Neuronal stem cell (in vitro differentiated cells): ENCODE measurements at regions not wholly inside any gene's neighbourhood (a gene's known extent, or its start where the extent isn't known, plus 50 kb on each side); places are given as distances from the start of the nearest gene placed in this dataset.

Experiments used
- DNase-seq: peaks from one replicate; pipeline ENCODE4 v3.0.0-alpha.2; 2013; ENCODE audit warnings: low spot score
- H2AFZ ChIP-seq: one replicate; pipeline ENCODE4 v1.6.1; 2013; ENCODE audit warnings: mild to moderate bottlenecking, low read length, inconsistent platforms
- H2AK5ac ChIP-seq: 2 replicates; pipeline ENCODE4 v1.6.1; 2013; ENCODE audit warnings: low read depth, mild to moderate bottlenecking, inconsistent platforms, low read length, moderate library complexity, mixed read lengths
- H2BK120ac ChIP-seq: 2 replicates; pipeline ENCODE4 v1.6.1; 2013; ENCODE audit warnings: low read depth, mild to moderate bottlenecking, inconsistent platforms, low read length, moderate library complexity, mixed read lengths
- H2BK12ac ChIP-seq: one replicate; pipeline ENCODE4 v1.6.1; 2013; ENCODE audit warnings: low read length, inconsistent platforms
- H2BK15ac ChIP-seq: 2 replicates; pipeline ENCODE4 v1.6.1; 2013; ENCODE audit warnings: mild to moderate bottlenecking, low read length, inconsistent platforms, mixed read lengths
- H2BK5ac ChIP-seq: one replicate; pipeline ENCODE4 v1.6.1; 2013; ENCODE audit warnings: inconsistent platforms, mild to moderate bottlenecking, low read length, moderate library complexity
- H3K14ac ChIP-seq: one replicate; pipeline ENCODE4 v1.6.1; 2013; ENCODE audit warnings: low read length, inconsistent platforms
- H3K18ac ChIP-seq: 2 replicates; pipeline ENCODE4 v1.6.1; 2013; ENCODE audit warnings: low read length, inconsistent platforms
- H3K23ac ChIP-seq: 2 replicates; pipeline ENCODE4 v1.6.1; 2013; ENCODE audit warnings: low read depth, mild to moderate bottlenecking, mixed read lengths, low read length, inconsistent platforms; ENCODE audit not compliant: poor library complexity
- H3K27ac ChIP-seq: replicated peaks from 3 replicates; pipeline ENCODE4 v1.5.1; 2013; ENCODE audit warnings: low read length, inconsistent platforms
- H3K27me3 ChIP-seq, 3 experiments: 2 replicates each; pipeline ENCODE4 v1.6.1; 2013; ENCODE audit warnings: low read length in 3 of 3, mild to moderate bottlenecking in 2 of 3, inconsistent platforms in 1 of 3, low read depth in 1 of 3, mixed read lengths in 1 of 3, moderate library complexity in 1 of 3; ENCODE audit not compliant: control insufficient read depth in 3 of 3, insufficient read depth in 3 of 3
- H3K36me3 ChIP-seq, 2 donors: replicated peaks in 1 of 2; 2 replicates each; pipeline ENCODE4 v1.6.1; 2013; ENCODE audit warnings: low read length in 2 of 2; ENCODE audit not compliant: control insufficient read depth in 2 of 2, insufficient read depth in 2 of 2
- H3K4ac ChIP-seq: 2 replicates; pipeline ENCODE4 v1.6.1; 2013; ENCODE audit warnings: inconsistent platforms, mild to moderate bottlenecking, low read length, moderate library complexity
- H3K4me1 ChIP-seq, 2 donors: 1 replicate in 1 of 2; 2 replicates in 1 of 2; pipeline ENCODE4 v1.6.1; 2013; ENCODE audit warnings: low read length in 2 of 2, low read depth in 1 of 2; ENCODE audit not compliant: control insufficient read depth in 2 of 2, insufficient read depth in 1 of 2
- H3K4me2 ChIP-seq: one replicate; pipeline ENCODE4 v1.6.1; 2013; ENCODE audit warnings: mild to moderate bottlenecking, low read length, inconsistent platforms; ENCODE audit not compliant: insufficient read depth, poor library complexity, severe bottlenecking
- H3K4me3 ChIP-seq, 2 donors: 2 replicates each; pipeline ENCODE4 v1.5.1; 2013; ENCODE audit warnings: low read length in 2 of 2, mild to moderate bottlenecking in 2 of 2, inconsistent platforms in 1 of 2, moderate library complexity in 1 of 2
- H3K79me1 ChIP-seq: one replicate; pipeline ENCODE4 v1.6.1; 2013; ENCODE audit warnings: low read depth, mild to moderate bottlenecking, inconsistent platforms, low read length, moderate library complexity
- H3K9ac ChIP-seq: one replicate; pipeline ENCODE4 v1.6.1; 2013; ENCODE audit warnings: mild to moderate bottlenecking, low read depth, low read length, inconsistent platforms; ENCODE audit not compliant: poor library complexity
- H3K9me3 ChIP-seq, 2 donors: replicated peaks in 1 of 2; 2 replicates each; pipeline versions ENCODE3 to v1.6.1; 2013; ENCODE audit warnings: low read length in 2 of 2, mild to moderate bottlenecking in 2 of 2, inconsistent platforms in 1 of 2, low read depth in 1 of 2, mixed read lengths in 1 of 2, moderate library complexity in 1 of 2; ENCODE audit not compliant: control insufficient read depth in 2 of 2, insufficient read depth in 1 of 2
- H4K8ac ChIP-seq: one replicate; pipeline ENCODE4 v1.6.1; 2013; ENCODE audit warnings: low read depth, mild to moderate bottlenecking, inconsistent platforms, low read length, moderate library complexity
- H4K91ac ChIP-seq: one replicate; pipeline ENCODE4 v1.6.1; 2013; ENCODE audit warnings: low read length, low read depth, mild to moderate bottlenecking, inconsistent platforms; ENCODE audit not compliant: poor library complexity
- WGBS, 2 donors: extraction: QIAGEN DNeasy Blood & Tissue Kit; methylation state at CpG; one replicate each; pipeline ENCODE4 v1.1.7; 2013; ENCODE audit warnings: missing lambda C conversion rate in 2 of 2, mixed read lengths in 1 of 2; ENCODE audit not compliant: insufficient read length in 2 of 2, insufficient replicate concordance in 1 of 2; ENCODE audit errors: extremely low coverage in 2 of 2; 5-methylcytosine and 5-hydroxymethylcytosine counted together

GRCh38 chr11:131199015-131199280 is 171.5 kb upstream of the NTM start:
- Histone ChIP-seq H3K4me3 (no peak overlapping the region), H2BK120ac (no peak overlapping the region), H3K27ac (no peak overlapping the region), H2AK5ac (no peak overlapping the region), H3K18ac (peak overlapping the region; percentile 50), H3K4ac (no peak overlapping the region), H3K14ac (peak overlapping the region; percentile 72), H3K9me3 (no peaks in the 10 kb centered on the region), H2BK5ac (no peak overlapping the region), H3K4me2 (no peak overlapping the region), H3K9ac (no peak overlapping the region), H2AFZ (no peak overlapping the region), H3K4me1 (no peaks in the 10 kb centered on the region), H3K79me1 (no peaks in the 10 kb centered on the region), H4K8ac (no peak overlapping the region), H3K23ac (peak overlapping the region; percentile 26), H4K91ac (no peak overlapping the region), H2BK12ac (no peak overlapping the region), H3K36me3 (no peaks in the 10 kb centered on the region), H2BK15ac (no peak overlapping the region), H3K27me3 (peaks cover 0 to 4% (median 0%) of the 10 kb centered on the region in 3 experiments)
- no peak for DNase-seq
- WGBS, 2 donors: no CpG with 5 or more reads among the region's 8 CpGs

GRCh38 chr11:131201674-131202073 is 168.7 kb upstream of the NTM start:
- Histone ChIP-seq H3K14ac (no peak overlapping the region), H2BK5ac (no peak overlapping the region), H2AFZ (no peak overlapping the region), H3K27me3 (no peaks in the 10 kb centered on the region), H2BK120ac (no peak overlapping the region), H3K4me2 (no peak overlapping the region), H3K9me3 (no peaks in the 10 kb centered on the region), H2BK15ac (no peak overlapping the region), H4K8ac (no peak overlapping the region), H3K23ac (no peak overlapping the region), H3K79me1 (no peaks in the 10 kb centered on the region), H3K18ac (peak overlapping the region; percentile 62), H3K36me3 (no peaks in the 10 kb centered on the region), H2AK5ac (no peak overlapping the region), H3K27ac (no peak overlapping the region), H3K4me1 (peaks cover 0 to 3% of the 10 kb centered on the region in 2 donors), H4K91ac (no peak overlapping the region), H3K4me3 (peak overlapping the region in 1 of 2 donors; percentile 18), H3K4ac (no peak overlapping the region), H3K9ac (peak overlapping the region; percentile 9), H2BK12ac (no peak overlapping the region)
- WGBS, 2 donors: no CpG with 5 or more reads among the region's 12 CpGs
- no peak for DNase-seq

- no peak overlapping the region for H2BK15ac ChIP-seq
- H2AFZ ChIP-seq: no peak overlapping the region
- no peak overlapping the region for H3K18ac ChIP-seq
- no peaks in the 10 kb centered on the region for H3K79me1 ChIP-seq
- DNase-seq: no peak
- H3K36me3 ChIP-seq: no peaks in the 10 kb centered on the region
- H4K91ac ChIP-seq: no peak overlapping the region
- no CpG with 5 or more reads among the region's 1 CpG for WGBS, 2 donors
- H3K4me1 ChIP-seq: peaks cover 0 to 3% of the 10 kb centered on the region in 2 donors
- H3K27ac ChIP-seq: no peak overlapping the region
- no peak overlapping the region for H3K14ac ChIP-seq
- no peaks in the 10 kb centered on the region for H3K27me3 ChIP-seq
- no peak overlapping the region for H2BK120ac ChIP-seq
- H2BK5ac ChIP-seq: no peak overlapping the region
- no peak overlapping the region for H3K9ac ChIP-seq
- H3K23ac ChIP-seq: no peak overlapping the region
- H3K4me3 ChIP-seq: no peak overlapping the region
- H3K4ac ChIP-seq: no peak overlapping the region
- no peak overlapping the region for H2AK5ac ChIP-seq
- no peak overlapping the region for H2BK12ac ChIP-seq
- H4K8ac ChIP-seq: no peak overlapping the region
- H3K9me3 ChIP-seq: no peaks in the 10 kb centered on the region
- H3K4me2 ChIP-seq: no peak overlapping the region
These were observed 167.4 kb upstream of the NTM start for GRCh38 chr11:131203040-131203439.

- peaks cover 0 to 3% of the 10 kb centered on the region in 2 donors for H3K4me1 ChIP-seq
- no peak overlapping the region for H2BK12ac ChIP-seq
- no peak overlapping the region for H2BK15ac ChIP-seq
- H2BK120ac ChIP-seq: no peak overlapping the region
- H4K91ac ChIP-seq: no peak overlapping the region
- no peak overlapping the region for H3K23ac ChIP-seq
- WGBS, 2 donors: no CpG with 5 or more reads among the region's 10 CpGs
- H3K36me3 ChIP-seq: no peaks in the 10 kb centered on the region
- no peak overlapping the region for H3K4me2 ChIP-seq
- no peak overlapping the region for H3K18ac ChIP-seq
- no peak overlapping the region for H3K9ac ChIP-seq
- H3K4ac ChIP-seq: no peak overlapping the region
- H2AK5ac ChIP-seq: no peak overlapping the region
- no peak overlapping the region for H3K14ac ChIP-seq
- H2BK5ac ChIP-seq: no peak overlapping the region
- no peak overlapping the region for H2AFZ ChIP-seq
- no peak for DNase-seq
- H4K8ac ChIP-seq: no peak overlapping the region
- no peak overlapping the region for H3K4me3 ChIP-seq
- H3K27me3 ChIP-seq: no peaks in the 10 kb centered on the region
- no peak overlapping the region for H3K27ac ChIP-seq
- H3K79me1 ChIP-seq: no peaks in the 10 kb centered on the region
- no peaks in the 10 kb centered on the region for H3K9me3 ChIP-seq
These were observed 166.1 kb upstream of the NTM start for GRCh38 chr11:131204282-131204681.
